ENCODE measurements at regions not wholly inside any gene's neighbourhood (a gene's known extent, or its start where the extent isn't known, plus 50 kb on each side); places are given as distances from the start of the nearest gene placed in this dataset.

- TF ChIP-seq SIN3A (IDR thresholded peaks at IDR 0.05; ENCODE audit: low read depth) (no peak), REST (IDR thresholded peaks at IDR 0.05; ENCODE audit: low read depth) (no peak)
Measured at GRCh38 chr1:43039228-43040055, 80.8 kb upstream of the SLC2A1 start.

Measured in HCT116 (cell line).